ENCODE measurements at regions not wholly inside any gene's neighbourhood (a gene's known extent, or its start where the extent isn't known, plus 50 kb on each side); places are given as distances from the start of the nearest gene placed in this dataset.
A peak's percentile ranks its signal among the peaks of the same experiment; 100 is the strongest.

- DNase-seq, result peak in 1 of 2 donors; percentile 58
- Histone ChIP-seq H3K27ac (no peak overlapping the region), H3K27me3 (no peaks in the 10 kb centered on the region), H3K4me3 (no peak overlapping the region), H3K36me3 (no peaks in the 10 kb centered on the region), H3K4me1 (peaks cover 0 to 7% (median 0%) of the 10 kb centered on the region in 4 donors), H3K9me3 (no peaks in the 10 kb centered on the region)
- intact Hi-C loops (cut with DNase I; ENCODE audit: low total_unique reads), result loop anchor here (5.0 kb wide), 1 partner anchor 1425 kb away; no protein-coding TSS in a partner anchor
- TF ChIP-seq, protein P1, sequence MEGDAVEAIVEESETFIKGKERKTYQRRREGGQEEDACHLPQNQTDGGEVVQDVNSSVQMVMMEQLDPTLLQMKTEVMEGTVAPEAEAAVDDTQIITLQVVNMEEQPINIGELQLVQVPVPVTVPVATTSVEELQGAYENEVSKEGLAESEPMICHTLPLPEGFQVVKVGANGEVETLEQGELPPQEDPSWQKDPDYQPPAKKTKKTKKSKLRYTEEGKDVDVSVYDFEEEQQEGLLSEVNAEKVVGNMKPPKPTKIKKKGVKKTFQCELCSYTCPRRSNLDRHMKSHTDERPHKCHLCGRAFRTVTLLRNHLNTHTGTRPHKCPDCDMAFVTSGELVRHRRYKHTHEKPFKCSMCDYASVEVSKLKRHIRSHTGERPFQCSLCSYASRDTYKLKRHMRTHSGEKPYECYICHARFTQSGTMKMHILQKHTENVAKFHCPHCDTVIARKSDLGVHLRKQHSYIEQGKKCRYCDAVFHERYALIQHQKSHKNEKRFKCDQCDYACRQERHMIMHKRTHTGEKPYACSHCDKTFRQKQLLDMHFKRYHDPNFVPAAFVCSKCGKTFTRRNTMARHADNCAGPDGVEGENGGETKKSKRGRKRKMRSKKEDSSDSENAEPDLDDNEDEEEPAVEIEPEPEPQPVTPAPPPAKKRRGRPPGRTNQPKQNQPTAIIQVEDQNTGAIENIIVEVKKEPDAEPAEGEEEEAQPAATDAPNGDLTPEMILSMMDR (IDR thresholded peaks at IDR 0.05), result no peak
These were observed 145.4 kb upstream of the TWIST2 start for GRCh38 chr2:238702276-238703052.

- peak in 1 of 2 donors; percentile 52 for DNase-seq
- Histone ChIP-seq H3K4me1 (peaks cover 0 to 7% (median 0%) of the 10 kb centered on the region in 4 donors), H3K36me3 (no peaks in the 10 kb centered on the region), H3K27me3 (no peaks in the 10 kb centered on the region), H3K9me3 (no peaks in the 10 kb centered on the region), H3K27ac (no peak overlapping the region), H3K4me3 (no peak overlapping the region)
- TF ChIP-seq, protein P1 (IDR thresholded peaks at IDR 0.05), result no peak
- intact Hi-C loops (cut with DNase I; ENCODE audit: low total_unique reads), result loop anchor here (5.0 kb wide), 1 partner anchor 1424 kb away; no protein-coding TSS in a partner anchor
These were observed 144.9 kb upstream of the TWIST2 start for GRCh38 chr2:238703053-238703415.

DNA sequence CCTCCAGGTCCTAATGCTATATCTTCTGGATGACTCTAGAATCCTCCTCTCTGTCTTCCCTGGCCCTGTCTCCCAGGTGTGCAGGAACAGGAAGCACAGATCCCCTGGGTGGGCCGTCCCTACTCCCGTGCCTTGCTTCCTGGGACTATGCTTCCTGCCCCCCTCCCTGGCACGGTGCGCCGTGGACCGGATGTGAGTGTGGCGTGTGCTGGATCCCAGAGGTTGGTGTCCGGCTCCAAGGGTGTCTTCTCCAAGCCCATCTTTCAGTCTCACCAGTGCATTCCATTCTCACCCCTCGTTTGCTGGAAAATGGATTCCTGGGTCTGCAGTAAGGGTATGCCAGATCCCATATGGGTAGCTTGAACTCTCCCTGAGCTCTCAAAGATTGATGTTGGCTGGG lies 144.4 kb upstream of the TWIST2 start:
- intact Hi-C loops (cut with DNase I; ENCODE audit: low total_unique reads), result loop anchor here (5.0 kb wide), 1 partner anchor 1424 kb away; no protein-coding TSS in a partner anchor
- Histone ChIP-seq H3K4me3 (no peak overlapping the region), H3K27me3 (no peaks in the 10 kb centered on the region), H3K27ac (no peak overlapping the region), H3K9me3 (no peaks in the 10 kb centered on the region), H3K36me3 (no peaks in the 10 kb centered on the region), H3K4me1 (peaks cover 0 to 7% (median 0%) of the 10 kb centered on the region in 4 donors)
- no peak for DNase-seq
- TF ChIP-seq, protein P1 (IDR thresholded peaks at IDR 0.05), result no peak

- H3K9me3 ChIP-seq, result no peaks in the 10 kb centered on the region
- peak in 1 of 2 donors; percentile 29 for DNase-seq
- TF ChIP-seq, protein P1 (IDR thresholded peaks at IDR 0.05), result no peak
- H3K4me3 ChIP-seq, result no peak overlapping the region
- intact Hi-C loops (cut with DNase I; ENCODE audit: low total_unique reads), result loop anchor here (5.0 kb wide), 1 partner anchor 1423 kb away; no protein-coding TSS in a partner anchor
- H3K27me3 ChIP-seq, result no peaks in the 10 kb centered on the region
- no peaks in the 10 kb centered on the region for H3K36me3 ChIP-seq
- H3K27ac ChIP-seq, result no peak overlapping the region
- H3K4me1 ChIP-seq, result peaks cover 0 to 14% (median under 1%) of the 10 kb centered on the region in 4 donors
These were observed 143.2 kb upstream of the TWIST2 start for GRCh38 chr2:238704471-238705225.

DNA sequence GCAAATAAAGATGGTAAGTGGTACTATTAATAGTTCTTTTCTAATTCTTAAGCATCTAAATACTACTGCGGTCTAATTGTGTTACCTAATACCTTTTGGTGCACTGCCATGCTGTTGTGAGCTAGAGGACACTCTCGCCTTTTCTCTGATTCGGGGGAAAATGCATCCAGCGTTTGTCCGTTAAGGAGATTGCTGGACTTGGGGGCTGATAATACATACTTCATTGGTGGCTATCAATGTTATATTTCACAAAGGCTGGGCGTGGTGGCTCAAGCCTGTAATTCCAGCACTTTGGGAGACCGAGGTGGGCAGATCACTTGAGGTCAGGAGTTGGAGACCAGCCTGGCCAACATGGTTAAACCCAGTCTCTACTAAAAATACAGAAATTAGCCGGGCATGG lies 141.7 kb upstream of the TWIST2 start:
- DNase-seq, result no peak
- Histone ChIP-seq H3K9me3 (no peaks in the 10 kb centered on the region), H3K27me3 (no peaks in the 10 kb centered on the region), H3K36me3 (no peaks in the 10 kb centered on the region), H3K4me1 (peaks cover 0 to 19% (median 2%) of the 10 kb centered on the region in 4 donors), H3K27ac (no peak overlapping the region), H3K4me3 (no peak overlapping the region)
- TF ChIP-seq, protein P1 (IDR thresholded peaks at IDR 0.05), result no peak
- intact Hi-C loops (cut with DNase I; ENCODE audit: low total_unique reads), result no loop called here
